Motor neuron (in vitro differentiated cells): ENCODE measurements at regions not wholly inside any gene's neighbourhood (a gene's known extent, or its start where the extent isn't known, plus 50 kb on each side); places are given as distances from the start of the nearest gene placed in this dataset.
"Not testable (repeated sequence)": the region's sequence is repeated elsewhere in the genome, so short reads cannot be mapped to it uniquely, and the experiment has no call there.

Experiments used
- ATAC-seq, 8 experiments: fragments of 200-7000 bp; cut with Tn5 transposase; replicated peaks in 6 of 8; 2 replicates each; pipeline ENCODE4 v1.8.0; 2021; ENCODE audit warnings: mild to moderate bottlenecking in 8 of 8, moderate library complexity in 8 of 8
- H3K27ac ChIP-seq, 2 donors: fragments of 250-450 bp; sonication (Bioruptor Pico); 2 replicates each; pipeline ENCODE4 v1.9.0; 2021; ENCODE audit warnings: antibody characterized with exemption in 2 of 2, mild to moderate bottlenecking in 2 of 2, moderate library complexity in 1 of 2
- H3K4me1 ChIP-seq, 2 donors: fragments of 250-450 bp; sonication (Bioruptor Pico); replicated peaks in 1 of 2; 2 replicates each; pipeline ENCODE4 v1.6.1; 2021; ENCODE audit warnings: antibody characterized with exemption in 2 of 2, mild to moderate bottlenecking in 2 of 2, moderate library complexity in 1 of 2
- H3K4me3 ChIP-seq, 5 donors: fragments of 250-450 bp; sonication (Bioruptor Pico); 2 replicates each; pipeline ENCODE4 v1.9.0; 2021; ENCODE audit warnings: antibody characterized with exemption in 5 of 5, mild to moderate bottlenecking in 5 of 5, moderate library complexity in 4 of 5
- WGBS, 10 experiments: fragments of 450-650 bp; shearing (Covaris generic); methylation state at CpG; one replicate each; pipeline ENCODE4 v1.0.0; 2022; 5-methylcytosine and 5-hydroxymethylcytosine counted together
- in situ Hi-C, 9 experiments: fragments of 400-800 bp; cut with MboI; loops; one replicate each; pipeline ENCODE4 v1.15.0; 2021; ENCODE audit warnings: low sequenced_read_pairs in 9 of 9, low pct_unique_long_range_greater_than_20kb in 2 of 9; ENCODE audit not compliant: unreplicated experiment in 9 of 9

GRCh38 chr17:22378748-22379147, 686.4 kb downstream of the KCNJ18 start:
- ATAC-seq, H3K27ac ChIP-seq, H3K4me3 ChIP-seq, H3K4me1 ChIP-seq, in situ Hi-C loops: not testable (repeated sequence)
- WGBS, 10 experiments, result no CpG with 5 or more reads among the region's 19 CpGs

DNA sequence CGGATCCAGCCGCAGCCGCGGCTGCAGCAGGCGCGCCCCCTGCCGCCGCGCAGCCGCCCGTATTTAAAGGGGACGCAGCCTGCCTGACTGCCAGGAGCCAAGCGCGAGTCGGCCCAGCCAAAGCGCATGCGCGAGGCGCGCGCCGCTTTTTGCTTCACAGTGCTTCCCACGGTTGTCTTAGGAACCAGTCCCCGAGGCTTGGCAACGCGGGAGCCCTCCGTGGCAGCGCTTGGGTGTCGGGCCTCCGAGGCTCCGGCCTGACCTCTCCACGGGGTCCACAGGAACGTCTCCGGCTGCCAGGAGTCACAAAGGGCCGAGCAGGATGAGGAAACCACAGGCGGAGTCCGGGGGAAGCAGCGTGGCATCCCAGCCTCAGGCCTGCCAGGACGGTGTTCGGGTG, 689.3 kb downstream of the KCNJ18 start:
- H3K4me1 ChIP-seq, in situ Hi-C loops, ATAC-seq, H3K27ac ChIP-seq, H3K4me3 ChIP-seq: not testable (repeated sequence)
- WGBS, 10 experiments, result no CpG with 5 or more reads among the region's 40 CpGs

DNA sequence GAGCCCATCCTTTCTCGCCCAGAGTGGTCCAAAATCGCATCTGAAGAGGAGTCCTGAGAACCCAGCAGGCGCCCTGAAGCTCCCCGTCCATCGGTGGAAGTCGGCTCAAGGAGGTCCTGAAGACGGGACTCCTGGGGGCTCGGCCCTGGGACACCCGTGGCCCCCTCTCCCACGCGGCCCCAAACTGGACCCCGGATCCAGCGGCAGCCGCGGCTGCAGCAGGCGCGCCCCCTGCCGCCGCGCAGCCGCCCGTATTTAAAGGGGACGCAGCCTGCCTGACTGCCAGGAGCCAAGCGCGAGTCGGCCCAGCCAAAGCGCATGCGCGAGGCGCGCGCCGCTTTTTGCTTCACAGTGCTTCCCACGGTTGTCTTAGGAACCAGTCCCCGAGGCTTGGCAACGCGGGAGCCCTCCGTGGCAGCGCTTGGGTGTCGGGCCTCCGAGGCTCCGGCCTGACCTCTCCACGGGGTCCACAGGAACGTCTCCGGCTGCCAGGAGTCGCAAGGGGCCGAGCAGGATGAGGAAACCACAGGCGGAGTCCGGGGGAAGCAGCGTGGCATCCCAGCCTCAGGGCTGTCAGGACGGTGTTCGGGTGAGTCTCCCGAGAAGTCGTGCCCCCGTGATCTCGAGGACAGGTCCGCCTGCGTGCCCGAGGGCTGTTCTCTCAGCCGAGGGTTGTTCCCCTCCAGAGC, 691.6 kb downstream of the KCNJ18 start:
- no CpG with 5 or more reads among the region's 60 CpGs for WGBS, 10 experiments
- in situ Hi-C loops, H3K4me3 ChIP-seq, H3K27ac ChIP-seq, ATAC-seq, H3K4me1 ChIP-seq: not testable (repeated sequence)

GRCh38 chr17:22384461-22384800, 692.1 kb downstream of the KCNJ18 start:
- H3K4me3 ChIP-seq, ATAC-seq, in situ Hi-C loops, H3K27ac ChIP-seq, H3K4me1 ChIP-seq: not testable (repeated sequence)
- WGBS, 10 experiments, result no CpG with 5 or more reads among the region's 19 CpGs

DNA sequence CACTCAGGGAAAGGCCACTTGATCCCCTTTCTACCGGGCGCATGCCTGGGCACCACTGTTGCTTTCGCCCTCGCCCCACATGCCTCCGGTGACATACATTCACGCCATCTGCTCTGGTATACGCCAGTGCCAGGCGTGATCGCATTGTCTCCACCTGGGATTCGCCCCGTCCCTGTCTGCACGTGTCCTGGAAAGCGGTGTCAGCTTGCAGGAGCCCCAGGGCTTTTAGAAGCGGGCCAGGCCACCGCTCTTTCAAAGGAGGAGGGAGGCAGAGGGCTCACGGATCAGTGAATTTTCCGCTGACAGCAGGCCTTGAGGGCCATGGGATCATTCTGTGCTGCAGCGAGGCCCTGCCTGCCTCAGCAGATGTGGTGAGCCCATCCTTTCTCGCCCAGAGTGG, 706.1 kb downstream of the KCNJ18 start:
- H3K4me1 ChIP-seq, in situ Hi-C loops, H3K4me3 ChIP-seq, H3K27ac ChIP-seq, ATAC-seq: not testable (repeated sequence)
- no CpG with 5 or more reads among the region's 19 CpGs for WGBS, 10 experiments

GRCh38 chr17:22399037-22399436, 706.7 kb downstream of the KCNJ18 start:
- H3K4me3 ChIP-seq, H3K4me1 ChIP-seq, in situ Hi-C loops, H3K27ac ChIP-seq, ATAC-seq: not testable (repeated sequence)
- no CpG with 5 or more reads among the region's 40 CpGs for whole genome bisulfite sequencing, 10 experiments

- no CpG with 5 or more reads among the region's 39 CpGs for WGBS, 10 experiments
- H3K27ac ChIP-seq, in situ Hi-C loops, H3K4me3 ChIP-seq, H3K4me1 ChIP-seq, ATAC-seq: not testable (repeated sequence)
These were observed 712.8 kb downstream of the KCNJ18 start for GRCh38 chr17:22405080-22405479.

DNA sequence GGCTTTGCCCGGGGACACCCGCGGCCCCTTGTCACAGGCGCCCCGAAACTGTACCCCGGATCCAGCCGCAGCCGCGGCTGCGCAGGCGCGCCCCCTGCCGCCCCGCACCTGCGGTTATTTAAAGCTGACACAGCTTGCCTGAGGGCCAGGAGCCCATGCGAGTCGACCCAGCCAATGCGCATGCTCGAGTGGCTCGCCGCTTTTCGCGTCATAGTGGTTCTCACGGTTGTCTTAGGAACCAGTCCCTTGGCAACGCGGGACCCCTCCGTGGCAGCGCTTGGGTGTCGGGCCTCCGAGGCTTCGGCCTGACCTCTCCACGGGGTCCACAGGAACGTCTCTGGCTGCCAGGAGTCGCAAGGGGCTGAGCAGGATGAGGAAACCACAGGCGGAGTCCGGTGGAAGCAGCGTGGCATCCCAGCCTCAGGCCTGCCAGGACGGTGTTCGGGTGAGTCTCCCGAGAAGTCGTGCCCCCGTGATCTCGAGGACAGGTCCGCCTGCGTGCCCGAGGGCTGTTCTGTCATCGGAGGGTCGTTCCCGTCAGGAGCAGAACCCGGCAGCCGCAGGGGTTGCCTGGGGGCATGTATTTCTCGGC, 716.9 kb downstream of the KCNJ18 start:
- ATAC-seq, result no peak
- H3K4me3 ChIP-seq, result no peak overlapping the region
- in situ Hi-C loops, result no loop called here
- H3K4me1 ChIP-seq, result no peaks in the 10 kb centered on the region
- H3K27ac ChIP-seq, result no peak overlapping the region
- WGBS, 10 experiments, result 70 to 80% methylated on average over 1 to 2 of the region's 52 CpGs; no CpG with 5 or more reads in 8 of the 10 experiments

GRCh38 chr17:22410136-22410535, 717.8 kb downstream of the KCNJ18 start:
- Histone ChIP-seq H3K4me3 (no peak overlapping the region), H3K27ac (no peak overlapping the region), H3K4me1 (no peaks in the 10 kb centered on the region)
- ATAC-seq, result no peak
- 26 to 93% (median 60%) methylated on average over 1 to 10 of the region's 14 CpGs; no CpG with 5 or more reads in 2 of the 10 experiments for WGBS, 10 experiments
- in situ Hi-C loops, result no loop called here

DNA sequence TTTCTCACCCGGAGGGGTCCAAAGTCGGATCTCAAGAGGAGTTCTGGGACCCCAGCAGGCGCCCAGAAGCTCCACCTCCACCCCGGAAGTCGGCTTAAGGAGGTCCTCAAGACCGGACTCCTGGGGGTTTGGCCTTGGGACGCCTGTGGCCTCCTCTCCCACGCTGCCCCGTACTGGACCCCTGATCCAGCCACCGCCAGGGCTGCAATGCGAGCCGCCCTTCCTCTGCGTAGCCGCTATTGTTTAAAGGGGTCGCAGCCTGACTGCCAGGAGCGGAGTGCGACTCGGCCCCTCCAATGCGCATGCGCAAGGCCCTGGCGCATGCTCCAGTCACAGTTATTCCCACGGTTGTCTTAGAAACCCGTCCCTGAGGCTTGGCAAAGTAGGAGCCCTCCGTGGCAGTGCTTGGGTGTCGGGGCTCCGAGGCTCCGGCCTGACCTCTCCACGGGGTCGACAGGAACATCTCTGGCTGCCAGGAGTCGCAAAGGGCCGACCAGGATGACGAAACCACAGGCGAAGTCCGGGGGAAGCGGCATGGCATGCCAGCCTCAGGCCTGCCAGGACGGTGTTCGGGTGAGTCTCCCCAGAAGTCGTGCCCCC, 719.0 kb downstream of the KCNJ18 start:
- WGBS, 10 experiments, result 57 to 73% (median 69%) methylated on average over 5 to 20 of the region's 38 CpGs; no CpG with 5 or more reads in 6 of the 10 experiments
- Histone ChIP-seq H3K27ac (no peak overlapping the region), H3K4me1 (no peaks in the 10 kb centered on the region), H3K4me3 (no peak overlapping the region)
- in situ Hi-C loops, result no loop called here
- no peak for ATAC-seq

GRCh38 chr17:22435231-22435974, 743.1 kb downstream of the KCNJ18 start:
- ATAC-seq, result no peak
- in situ Hi-C loops, result no loop called here
- Histone ChIP-seq H3K27ac (no peak overlapping the region), H3K4me3 (no peak overlapping the region), H3K4me1 (no peaks in the 10 kb centered on the region)
- 7 to 75% methylated on average over 2 to 3 of the region's 53 CpGs; no CpG with 5 or more reads in 8 of the 10 experiments for WGBS, 10 experiments

- WGBS, 10 experiments, result 36 to 90% (median 45%) methylated on average over 2 to 7 of the region's 7 CpGs; no CpG with 5 or more reads in 4 of the 10 experiments
- no peak overlapping the region for H3K4me3 ChIP-seq
- H3K27ac ChIP-seq, result no peak overlapping the region
- no peak for ATAC-seq
- no peaks in the 10 kb centered on the region for H3K4me1 ChIP-seq
- in situ Hi-C loops, result no loop called here
These were observed 749.5 kb downstream of the KCNJ18 start for GRCh38 chr17:22441776-22442175.

GRCh38 chr17:22443061-22443460, 750.7 kb downstream of the KCNJ18 start:
- no peak overlapping the region for H3K4me3 ChIP-seq
- no peak for ATAC-seq
- no peak overlapping the region for H3K27ac ChIP-seq
- no peaks in the 10 kb centered on the region for H3K4me1 ChIP-seq
- 19 to 44% (median 24%) methylated on average over 4 to 6 of the region's 6 CpGs; no CpG with 5 or more reads in 6 of the 10 experiments for WGBS, 10 experiments
- in situ Hi-C loops, result no loop called here
